DMS153 treated with DMSO at 0.1 percent for 48 hours (cell line): ENCODE measurements at regions not wholly inside any gene's neighbourhood (a gene's known extent, or its start where the extent isn't known, plus 50 kb on each side); places are given as distances from the start of the nearest gene placed in this dataset.
"Not testable (repeated sequence)": the region's sequence is repeated elsewhere in the genome, so short reads cannot be mapped to it uniquely, and the experiment has no call there.

Experiments
- DNase-seq: peaks from one replicate; lab custom pipeline; 2025; ENCODE audit not compliant: unreplicated experiment; lab: John Stamatoyannopoulos, UW

GRCh38 chr5:126011526-126011925 is 411.7 kb upstream of the GRAMD2B start:
- not testable (repeated sequence) for DNase-seq

- no peak for DNase-seq
Observed at GRCh38 chr5:126014676-126015075, 408.5 kb upstream of the GRAMD2B start.

GRCh38 chr5:126015235-126016181 is 407.7 kb upstream of the GRAMD2B start:
- DNase-seq = no peak

GRCh38 chr5:126016256-126016655 is 407.0 kb upstream of the GRAMD2B start:
- DNase-seq = no peak

- DNase-seq = no peak
Observed at GRCh38 chr5:126017096-126017495, 406.1 kb upstream of the GRAMD2B start.

GRCh38 chr5:126020770-126021169 is 402.4 kb upstream of the GRAMD2B start:
- no peak for DNase-seq

- no peak for DNase-seq
Observed at GRCh38 chr5:126023994-126024441, 399.2 kb upstream of the GRAMD2B start.

GRCh38 chr5:126027149-126027548 is 396.1 kb upstream of the GRAMD2B start:
- no peak for DNase-seq

- no peak for DNase-seq
Observed at GRCh38 chr5:126027652-126028051, 395.6 kb upstream of the GRAMD2B start.

GRCh38 chr5:126028336-126028735 is 394.9 kb upstream of the GRAMD2B start:
- DNase-seq = no peak

GRCh38 chr5:126029282-126029681 is 393.9 kb upstream of the GRAMD2B start:
- not testable (repeated sequence) for DNase-seq

- DNase-seq = no peak
Observed at GRCh38 chr5:126030698-126031097, 392.5 kb upstream of the GRAMD2B start.

- DNase-seq = peak; percentile 46
Observed at GRCh38 chr5:126031989-126032716, 391.1 kb upstream of the GRAMD2B start.

- no peak for DNase-seq
Observed at GRCh38 chr5:126043688-126044087, 379.5 kb upstream of the GRAMD2B start.

- DNase-seq = peak; percentile 51
Observed at GRCh38 chr5:126044111-126044668, 379.0 kb upstream of the GRAMD2B start.

- DNase-seq = no peak
Observed at GRCh38 chr5:126044931-126045565, 378.2 kb upstream of the GRAMD2B start.

GRCh38 chr5:126046318-126046717 is 376.9 kb upstream of the GRAMD2B start:
- no peak for DNase-seq

- DNase-seq = no peak
Observed at GRCh38 chr5:126046846-126047571, 376.2 kb upstream of the GRAMD2B start.

- DNase-seq = no peak
Observed at GRCh38 chr5:126052120-126052519, 371.1 kb upstream of the GRAMD2B start.

GRCh38 chr5:126052791-126053190 is 370.4 kb upstream of the GRAMD2B start:
- DNase-seq = no peak
